Panc1 (cell line): ENCODE measurements at regions not wholly inside any gene's neighbourhood (a gene's known extent, or its start where the extent isn't known, plus 50 kb on each side); places are given as distances from the start of the nearest gene placed in this dataset.

Experiments
- ATAC-seq: fragments of 200-7000 bp; cut with Tn5 transposase; 2 replicates; pipeline ENCODE4 v1.9.1; 2020; ENCODE audit warnings: mild to moderate bottlenecking, moderate library complexity
- BruUV-seq: library from RNA; stranded (reverse); fragments of 400-500 nt; replicated peaks from 2 replicates; lab custom pipeline; 2021; lab: Mats Ljungman, UMichigan
- CTCF ChIA-PET: fragments of 300-600 bp; sonication (Branson Sonifier 250); formaldehyde crosslinking; loops from one replicate; lab custom pipeline; 2022; ENCODE audit warnings: antibody characterized with exemption; lab: Charles Lee
- POLR2A ChIA-PET: fragments of 300-600 bp; sonication (Branson Sonifier 250); formaldehyde crosslinking; loops from one replicate; lab custom pipeline; 2022; ENCODE audit warnings: antibody characterized with exemption; lab: Charles Lee
- DNase-seq: peaks from one replicate; pipeline ENCODE4 v3.0.0-alpha.2; 2010; ENCODE audit warnings: low read depth, low spot score
- H3K27ac ChIP-seq: 2 replicates; pipeline ENCODE4 v1.5.1; 2011; ENCODE audit warnings: mild to moderate bottlenecking, low read length, inconsistent platforms
- H3K27me3 ChIP-seq: fragments of 200-500 bp; sonication (Bioruptor generic); 2 replicates; pipeline ENCODE4 v1.6.0; 2014; ENCODE audit warnings: low read length, inconsistent platforms; ENCODE audit not compliant: control insufficient read depth, insufficient read depth
- H3K36me3 ChIP-seq: fragments of 200-500 bp; sonication (Bioruptor generic); 2 replicates; pipeline ENCODE4 v1.5.1; 2014; ENCODE audit warnings: inconsistent platforms, mild to moderate bottlenecking, low read length, moderate library complexity; ENCODE audit not compliant: control insufficient read depth, insufficient read depth
- H3K4me1 ChIP-seq: 2 replicates; pipeline ENCODE4 v1.5.1; 2011; ENCODE audit warnings: inconsistent platforms, mild to moderate bottlenecking, low read length, moderate library complexity; ENCODE audit not compliant: control insufficient read depth, insufficient read depth
- H3K4me3 ChIP-seq, 2 experiments: 2 replicates each; pipeline ENCODE4 v1.5.1; 2011 to 2012; ENCODE audit warnings: low read depth in 2 of 2, low read length in 2 of 2, mild to moderate bottlenecking in 2 of 2, inconsistent platforms in 1 of 2, moderate library complexity in 1 of 2
- H3K9me3 ChIP-seq: fragments of 200-500 bp; sonication (Bioruptor generic); 2 replicates; pipeline ENCODE4 v1.5.1; 2014; ENCODE audit warnings: low read depth, mild to moderate bottlenecking, inconsistent platforms, low read length, moderate library complexity; ENCODE audit not compliant: control insufficient read depth, insufficient read depth
- POLR2AphosphoS5 ChIP-seq: IDR thresholded peaks from 2 replicates; pipeline ENCODE4 v1.6.1; 2012; ENCODE audit warnings: mild to moderate bottlenecking, low read depth, low read length, moderate library complexity
- SIN3A ChIP-seq: IDR thresholded peaks from 2 replicates; pipeline ENCODE4 v1.6.1; 2012; ENCODE audit warnings: low read depth, mild to moderate bottlenecking, low read length, moderate library complexity, borderline replicate concordance; ENCODE audit not compliant: insufficient read depth
- TCF7L2 ChIP-seq: IDR thresholded peaks from 2 replicates; pipeline ENCODE4 v1.6.1; 2011; ENCODE audit warnings: mild to moderate bottlenecking, low read depth, low read length, inconsistent platforms
- in situ Hi-C: cut with HindIII; loops from 2 replicates; pipeline ENCODE4 v1.10.0; 2016; ENCODE audit warnings: low sequenced_read_pairs, low pct_unique_long_range_greater_than_20kb
- intact Hi-C: fragments of 100-400 bp; cut with micrococcal nuclease; formaldehyde crosslinking; loops from one replicate; pipeline ENCODE4 v1.10.0; 2022; ENCODE audit not compliant: unreplicated experiment
- TF ChIP-seq, protein P1 (sequence below): fragments of 450-650 bp; IDR thresholded peaks from 2 replicates; pipeline ENCODE4 v1.5.1; 2017; ENCODE audit warnings: mild to moderate bottlenecking
- TF ChIP-seq, protein P2 (sequence below), 2 experiments: IDR thresholded peaks; 2 replicates each; pipeline ENCODE4 v1.6.1; 2011 to 2012; ENCODE audit warnings: low read depth in 2 of 2, control low read depth in 1 of 2, low read length in 1 of 2, mild to moderate bottlenecking in 1 of 2, moderate library complexity in 1 of 2; ENCODE audit not compliant: insufficient read depth in 1 of 2

DNA sequence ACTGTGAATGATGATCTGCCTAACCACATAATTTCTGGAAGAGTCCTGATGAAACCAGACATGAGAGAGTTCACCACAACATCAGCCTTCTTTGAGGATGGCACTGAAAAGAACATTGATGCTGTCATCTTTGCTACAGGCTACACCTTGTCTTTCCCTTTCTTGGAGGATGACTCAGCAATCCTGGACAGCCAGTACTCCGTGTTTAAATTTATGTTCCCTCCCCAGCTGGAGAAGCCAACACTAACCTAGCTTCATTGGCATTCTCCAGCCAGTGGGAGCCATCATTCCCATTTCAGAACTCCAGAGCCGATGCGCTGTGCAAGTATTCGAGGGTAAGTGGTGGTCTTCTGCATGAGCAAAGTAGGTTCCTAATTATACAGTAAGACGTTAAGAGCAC, 164.1 kb upstream of the POGK start:
- no peak for DNase-seq
- intact Hi-C loops (no loop called here), in situ Hi-C loops (no loop called here)
- Histone ChIP-seq H3K36me3 (no peaks in the 10 kb centered on the region), H3K27me3 (no peaks in the 10 kb centered on the region), H3K4me1 (no peaks in the 10 kb centered on the region), H3K27ac (no peak overlapping the region), H3K4me3 (no peak overlapping the region), H3K9me3 (no peaks in the 10 kb centered on the region)
- CTCF ChIA-PET: no interaction called here
- TF ChIP-seq, protein P1, sequence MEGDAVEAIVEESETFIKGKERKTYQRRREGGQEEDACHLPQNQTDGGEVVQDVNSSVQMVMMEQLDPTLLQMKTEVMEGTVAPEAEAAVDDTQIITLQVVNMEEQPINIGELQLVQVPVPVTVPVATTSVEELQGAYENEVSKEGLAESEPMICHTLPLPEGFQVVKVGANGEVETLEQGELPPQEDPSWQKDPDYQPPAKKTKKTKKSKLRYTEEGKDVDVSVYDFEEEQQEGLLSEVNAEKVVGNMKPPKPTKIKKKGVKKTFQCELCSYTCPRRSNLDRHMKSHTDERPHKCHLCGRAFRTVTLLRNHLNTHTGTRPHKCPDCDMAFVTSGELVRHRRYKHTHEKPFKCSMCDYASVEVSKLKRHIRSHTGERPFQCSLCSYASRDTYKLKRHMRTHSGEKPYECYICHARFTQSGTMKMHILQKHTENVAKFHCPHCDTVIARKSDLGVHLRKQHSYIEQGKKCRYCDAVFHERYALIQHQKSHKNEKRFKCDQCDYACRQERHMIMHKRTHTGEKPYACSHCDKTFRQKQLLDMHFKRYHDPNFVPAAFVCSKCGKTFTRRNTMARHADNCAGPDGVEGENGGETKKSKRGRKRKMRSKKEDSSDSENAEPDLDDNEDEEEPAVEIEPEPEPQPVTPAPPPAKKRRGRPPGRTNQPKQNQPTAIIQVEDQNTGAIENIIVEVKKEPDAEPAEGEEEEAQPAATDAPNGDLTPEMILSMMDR: no peak
- TF ChIP-seq TCF7L2: no peak
- TF ChIP-seq, protein P2, sequence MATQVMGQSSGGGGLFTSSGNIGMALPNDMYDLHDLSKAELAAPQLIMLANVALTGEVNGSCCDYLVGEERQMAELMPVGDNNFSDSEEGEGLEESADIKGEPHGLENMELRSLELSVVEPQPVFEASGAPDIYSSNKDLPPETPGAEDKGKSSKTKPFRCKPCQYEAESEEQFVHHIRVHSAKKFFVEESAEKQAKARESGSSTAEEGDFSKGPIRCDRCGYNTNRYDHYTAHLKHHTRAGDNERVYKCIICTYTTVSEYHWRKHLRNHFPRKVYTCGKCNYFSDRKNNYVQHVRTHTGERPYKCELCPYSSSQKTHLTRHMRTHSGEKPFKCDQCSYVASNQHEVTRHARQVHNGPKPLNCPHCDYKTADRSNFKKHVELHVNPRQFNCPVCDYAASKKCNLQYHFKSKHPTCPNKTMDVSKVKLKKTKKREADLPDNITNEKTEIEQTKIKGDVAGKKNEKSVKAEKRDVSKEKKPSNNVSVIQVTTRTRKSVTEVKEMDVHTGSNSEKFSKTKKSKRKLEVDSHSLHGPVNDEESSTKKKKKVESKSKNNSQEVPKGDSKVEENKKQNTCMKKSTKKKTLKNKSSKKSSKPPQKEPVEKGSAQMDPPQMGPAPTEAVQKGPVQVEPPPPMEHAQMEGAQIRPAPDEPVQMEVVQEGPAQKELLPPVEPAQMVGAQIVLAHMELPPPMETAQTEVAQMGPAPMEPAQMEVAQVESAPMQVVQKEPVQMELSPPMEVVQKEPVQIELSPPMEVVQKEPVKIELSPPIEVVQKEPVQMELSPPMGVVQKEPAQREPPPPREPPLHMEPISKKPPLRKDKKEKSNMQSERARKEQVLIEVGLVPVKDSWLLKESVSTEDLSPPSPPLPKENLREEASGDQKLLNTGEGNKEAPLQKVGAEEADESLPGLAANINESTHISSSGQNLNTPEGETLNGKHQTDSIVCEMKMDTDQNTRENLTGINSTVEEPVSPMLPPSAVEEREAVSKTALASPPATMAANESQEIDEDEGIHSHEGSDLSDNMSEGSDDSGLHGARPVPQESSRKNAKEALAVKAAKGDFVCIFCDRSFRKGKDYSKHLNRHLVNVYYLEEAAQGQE (IDR thresholded peaks at IDR 0.05; ENCODE audit: insufficient read depth in 1 of 2, low read depth in 2 of 2, low read length in 1 of 2): no peak
- no peak for TF ChIP-seq POLR2AphosphoS5
- TF ChIP-seq SIN3A: no peak
- POLR2A ChIA-PET: no interaction called here
- ATAC-seq: no peak
- no TSS peak for BruUV-seq

DNA sequence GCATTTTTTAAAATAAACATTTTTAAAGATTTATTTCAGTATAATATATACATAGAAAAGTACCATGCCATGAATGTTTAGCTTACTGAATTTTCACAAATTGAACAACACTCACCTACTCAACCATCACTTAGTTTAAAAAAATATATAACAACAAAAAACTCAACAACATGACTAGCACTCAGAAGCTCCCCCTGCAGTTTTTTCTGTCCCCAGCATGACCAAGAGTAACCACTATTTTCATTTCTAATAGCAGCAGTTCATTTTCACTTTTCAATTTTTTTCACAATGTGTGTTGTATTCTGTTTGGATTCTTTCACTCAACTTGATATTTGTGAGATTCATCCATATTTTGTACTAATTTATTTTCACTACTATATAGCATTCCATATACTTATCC, 162.3 kb upstream of the POGK start:
- ATAC-seq: no peak
- CTCF ChIA-PET: no interaction called here

More for the DNA sequence above, 162.3 kb upstream of the POGK start:
- no peaks in the 10 kb centered on the region for H3K27me3 ChIP-seq
- no peak for TF ChIP-seq TCF7L2
- TF ChIP-seq, protein P2 (IDR thresholded peaks at IDR 0.05; ENCODE audit: insufficient read depth in 1 of 2, low read depth in 2 of 2, low read length in 1 of 2): no peak
- TF ChIP-seq, protein P1: no peak
- TF ChIP-seq SIN3A: no peak
- TF ChIP-seq POLR2AphosphoS5: no peak
- intact Hi-C loops (no loop called here), in situ Hi-C loops (no loop called here)
- DNase-seq: no peak
- BruUV-seq: no TSS peak
- H3K9me3 ChIP-seq: no peaks in the 10 kb centered on the region
- H3K36me3 ChIP-seq: no peaks in the 10 kb centered on the region
- H3K4me1 ChIP-seq: no peaks in the 10 kb centered on the region
- no peak overlapping the region for H3K27ac ChIP-seq
- no peak overlapping the region for H3K4me3 ChIP-seq
- POLR2A ChIA-PET: no interaction called here
